ENCODE measurements at regions not wholly inside any gene's neighbourhood (a gene's known extent, or its start where the extent isn't known, plus 50 kb on each side); places are given as distances from the start of the nearest gene placed in this dataset.

DNA sequence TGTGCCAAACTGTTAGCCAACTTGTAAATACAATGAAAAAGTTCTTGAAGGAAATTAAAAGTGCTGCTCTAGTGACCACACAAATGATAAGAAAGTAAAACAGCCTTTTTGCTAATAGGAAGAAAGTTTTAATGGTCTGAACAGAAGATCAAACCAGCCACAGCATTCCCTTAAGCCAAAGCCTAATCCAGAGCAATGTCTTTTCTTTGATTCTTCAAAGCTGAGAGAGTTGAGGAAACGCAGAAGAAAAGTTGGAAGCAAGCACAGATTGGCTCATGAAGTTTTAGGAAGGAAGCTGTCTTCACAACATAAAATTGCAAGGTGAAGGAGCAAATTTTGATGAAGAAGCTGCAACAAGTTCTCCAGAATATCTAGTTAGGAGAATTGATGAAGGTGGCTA, 213.8 kb downstream of the ATXN7L3B start:
- POLR2A ChIA-PET: no interaction called here
- no peaks in the 10 kb centered on the region for H3K27me3 ChIP-seq (replicated peaks; ENCODE audit: control insufficient read depth, insufficient read depth, low read length)
- H3K9me3 ChIP-seq: no peaks in the 10 kb centered on the region
- H3K4me3 Mint-ChIP-seq (ENCODE audit: unreplicated experiment): no peak overlapping the region
- DNase-seq: no peak
- no peak for TF ChIP-seq CTCF (IDR thresholded peaks at IDR 0.05; ENCODE audit: insufficient read depth in 1 of 2, low read depth in 1 of 2, low read length in 1 of 2, severe bottlenecking in 1 of 2, unreplicated experiment in 1 of 2)
- H3K4me1 ChIP-seq: no peaks in the 10 kb centered on the region
- no peaks in the 10 kb centered on the region for H3K36me3 Mint-ChIP-seq (ENCODE audit: insufficient read depth, unreplicated experiment)
- no peak overlapping the region for H3K27ac Mint-ChIP-seq (ENCODE audit: unreplicated experiment)
- H3K4me3 ChIP-seq (ENCODE audit: low read depth, low read length): no peak overlapping the region
- no TSS peak for BruUV-seq (replicated peaks)
- no peaks in the 10 kb centered on the region for H3K9me3 Mint-ChIP-seq (ENCODE audit: unreplicated experiment)
- H3K27me3 Mint-ChIP-seq (ENCODE audit: insufficient read depth, unreplicated experiment): no peaks in the 10 kb centered on the region
- CTCF ChIA-PET: no interaction called here
- H3K36me3 ChIP-seq (ENCODE audit: control insufficient read depth, insufficient read depth, low read length): no peaks in the 10 kb centered on the region
- H3K4me1 Mint-ChIP-seq (ENCODE audit: low read depth, unreplicated experiment): no peaks in the 10 kb centered on the region
- intact Hi-C loops (cut with micrococcal nuclease; ENCODE audit: unreplicated experiment): no loop called here

DNA sequence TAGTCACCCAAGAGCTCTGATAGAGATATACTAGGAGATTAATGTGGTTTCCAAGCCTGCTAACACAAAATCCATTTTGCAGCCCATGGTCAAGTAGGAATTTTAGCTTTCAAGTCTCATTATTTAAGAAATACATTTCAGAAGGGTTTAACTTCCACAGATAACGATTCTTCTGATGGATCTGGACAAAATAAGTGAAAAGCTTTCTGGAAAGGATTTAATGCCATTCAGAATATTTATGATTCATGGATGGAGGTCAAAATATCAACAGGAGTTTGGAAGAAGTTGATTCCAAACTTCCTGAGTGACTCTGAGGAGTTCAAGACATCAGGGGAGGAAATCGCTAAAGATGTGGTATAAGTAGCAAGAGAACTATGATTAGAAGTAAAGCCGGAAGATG, 214.6 kb downstream of the ATXN7L3B start:
- CTCF ChIA-PET: no interaction called here
- H3K27ac Mint-ChIP-seq (ENCODE audit: unreplicated experiment): no peak overlapping the region

GRCh38 chr12:74770552-74770951, 232.9 kb downstream of the ATXN7L3B start:
- H3K4me3 Mint-ChIP-seq (ENCODE audit: unreplicated experiment): no peak overlapping the region
- TF ChIP-seq CTCF (IDR thresholded peaks at IDR 0.05; ENCODE audit: insufficient read depth in 1 of 2, low read depth in 1 of 2, low read length in 1 of 2, severe bottlenecking in 1 of 2, unreplicated experiment in 1 of 2): no peak
- Histone ChIP-seq H3K4me1 (no peaks in the 10 kb centered on the region), H3K36me3 (ENCODE audit: control insufficient read depth, insufficient read depth, low read length) (no peaks in the 10 kb centered on the region), H3K9me3 (no peaks in the 10 kb centered on the region), H3K27me3 (replicated peaks; ENCODE audit: control insufficient read depth, insufficient read depth, low read length) (no peaks in the 10 kb centered on the region), H3K4me3 (ENCODE audit: low read depth, low read length) (no peak overlapping the region)
- no peaks in the 10 kb centered on the region for H3K4me1 Mint-ChIP-seq (ENCODE audit: low read depth, unreplicated experiment)
- no TSS peak for BruUV-seq (replicated peaks)
- ChIA-PET CTCF (no interaction called here), POLR2A (no interaction called here)
- no peaks in the 10 kb centered on the region for H3K9me3 Mint-ChIP-seq (ENCODE audit: unreplicated experiment)
- no peak overlapping the region for H3K27ac Mint-ChIP-seq (ENCODE audit: unreplicated experiment)
- no peaks in the 10 kb centered on the region for H3K36me3 Mint-ChIP-seq (ENCODE audit: insufficient read depth, unreplicated experiment)
- no peaks in the 10 kb centered on the region for H3K27me3 Mint-ChIP-seq (ENCODE audit: insufficient read depth, unreplicated experiment)
- intact Hi-C loops (cut with micrococcal nuclease; ENCODE audit: unreplicated experiment): no loop called here
- DNase-seq: no peak

More for the DNA sequence above, 214.6 kb downstream of the ATXN7L3B start:
- Mint-ChIP-seq H3K4me3 (ENCODE audit: unreplicated experiment) (no peak overlapping the region), H3K4me1 (ENCODE audit: low read depth, unreplicated experiment) (no peaks in the 10 kb centered on the region), H3K27me3 (ENCODE audit: insufficient read depth, unreplicated experiment) (no peaks in the 10 kb centered on the region), H3K36me3 (ENCODE audit: insufficient read depth, unreplicated experiment) (no peaks in the 10 kb centered on the region), H3K9me3 (ENCODE audit: unreplicated experiment) (peaks cover 4% of the 10 kb centered on the region)
- no peaks in the 10 kb centered on the region for H3K9me3 ChIP-seq
- POLR2A ChIA-PET: no interaction called here
- TF ChIP-seq CTCF (IDR thresholded peaks at IDR 0.05; ENCODE audit: insufficient read depth in 1 of 2, low read depth in 1 of 2, low read length in 1 of 2, severe bottlenecking in 1 of 2, unreplicated experiment in 1 of 2): no peak
- intact Hi-C loops (cut with micrococcal nuclease; ENCODE audit: unreplicated experiment): no loop called here
- DNase-seq: no peak
- no peaks in the 10 kb centered on the region for H3K36me3 ChIP-seq (ENCODE audit: control insufficient read depth, insufficient read depth, low read length)
- H3K4me3 ChIP-seq (ENCODE audit: low read depth, low read length): no peak overlapping the region
- BruUV-seq (replicated peaks): no TSS peak
- no peaks in the 10 kb centered on the region for H3K4me1 ChIP-seq
- no peaks in the 10 kb centered on the region for H3K27me3 ChIP-seq (replicated peaks; ENCODE audit: control insufficient read depth, insufficient read depth, low read length)

Measured in Caco-2 (cell line).